Bronchial epithelial cell (primary cell): ENCODE measurements at regions not wholly inside any gene's neighbourhood (a gene's known extent, or its start where the extent isn't known, plus 50 kb on each side); places are given as distances from the start of the nearest gene placed in this dataset.

ENCODE experiments used
- DNase-seq: peaks from one replicate; pipeline ENCODE4 v3.0.0-alpha.2; 2010; ENCODE audit warnings: low read depth
- FAIRE-seq: peaks from 2 replicates; lab custom pipeline; 2011; peaks lifted over from hg19 to GRCh38; lab: Jason Lieb, UNC
- H3K27me3 ChIP-seq: 2 replicates; pipeline ENCODE4 v1.5.1; 2011; ENCODE audit warnings: low read length; ENCODE audit not compliant: control insufficient read depth, insufficient read depth
- H3K36me3 ChIP-seq: 2 replicates; pipeline ENCODE4 v1.5.1; 2011; ENCODE audit warnings: low read length; ENCODE audit not compliant: control insufficient read depth, insufficient read depth
- H3K4me3 ChIP-seq: 2 replicates; pipeline ENCODE4 v1.5.1; 2011; ENCODE audit warnings: mild to moderate bottlenecking, low read depth, low read length, control low read depth
- TF ChIP-seq, protein P1 (sequence below): IDR thresholded peaks from 2 replicates; pipeline ENCODE4 v1.5.1; 2011; ENCODE audit warnings: mild to moderate bottlenecking, moderate library complexity, low read length, control low read depth, inconsistent platforms; ENCODE audit not compliant: insufficient read depth, severe bottlenecking

GRCh38 chr3:117126460-117126859 lies 416.9 kb downstream of the TUSC7 start:
- TF ChIP-seq, protein P1, sequence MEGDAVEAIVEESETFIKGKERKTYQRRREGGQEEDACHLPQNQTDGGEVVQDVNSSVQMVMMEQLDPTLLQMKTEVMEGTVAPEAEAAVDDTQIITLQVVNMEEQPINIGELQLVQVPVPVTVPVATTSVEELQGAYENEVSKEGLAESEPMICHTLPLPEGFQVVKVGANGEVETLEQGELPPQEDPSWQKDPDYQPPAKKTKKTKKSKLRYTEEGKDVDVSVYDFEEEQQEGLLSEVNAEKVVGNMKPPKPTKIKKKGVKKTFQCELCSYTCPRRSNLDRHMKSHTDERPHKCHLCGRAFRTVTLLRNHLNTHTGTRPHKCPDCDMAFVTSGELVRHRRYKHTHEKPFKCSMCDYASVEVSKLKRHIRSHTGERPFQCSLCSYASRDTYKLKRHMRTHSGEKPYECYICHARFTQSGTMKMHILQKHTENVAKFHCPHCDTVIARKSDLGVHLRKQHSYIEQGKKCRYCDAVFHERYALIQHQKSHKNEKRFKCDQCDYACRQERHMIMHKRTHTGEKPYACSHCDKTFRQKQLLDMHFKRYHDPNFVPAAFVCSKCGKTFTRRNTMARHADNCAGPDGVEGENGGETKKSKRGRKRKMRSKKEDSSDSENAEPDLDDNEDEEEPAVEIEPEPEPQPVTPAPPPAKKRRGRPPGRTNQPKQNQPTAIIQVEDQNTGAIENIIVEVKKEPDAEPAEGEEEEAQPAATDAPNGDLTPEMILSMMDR, result no peak
- Histone ChIP-seq H3K4me3 (no peak overlapping the region), H3K27me3 (peaks cover 2% of the 10 kb centered on the region), H3K36me3 (no peaks in the 10 kb centered on the region)
- FAIRE-seq, result no peak
- no peak for DNase-seq

DNA sequence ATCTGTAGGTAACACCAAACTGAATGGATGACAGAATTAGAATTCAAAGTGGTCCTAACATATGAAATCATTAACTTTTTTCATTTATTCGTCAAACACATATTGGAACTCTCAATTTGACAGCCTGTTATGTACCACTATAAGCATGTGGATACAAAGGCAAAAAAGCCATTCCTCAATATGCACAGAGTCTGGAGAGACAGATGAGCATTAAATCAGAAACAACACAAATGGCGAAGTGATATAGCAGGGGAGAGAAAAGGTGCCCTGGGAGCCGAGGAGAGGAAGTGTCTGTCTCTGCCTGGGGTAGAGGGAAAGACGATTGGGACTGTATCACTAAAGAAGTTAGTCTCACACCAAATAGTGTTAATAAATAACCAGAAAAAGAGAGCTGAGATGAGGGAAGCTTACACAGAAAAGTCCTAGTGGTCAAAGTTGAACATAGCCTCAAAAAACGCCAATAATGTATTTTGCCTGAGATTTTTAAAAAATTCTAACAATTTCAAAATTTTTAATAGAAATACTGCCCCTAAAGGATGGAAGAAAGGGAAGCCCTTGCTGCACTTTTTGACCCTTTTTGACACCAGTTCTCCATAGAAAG lies 417.5 kb downstream of the TUSC7 start:
- TF ChIP-seq, protein P1, result no peak
- H3K4me3 ChIP-seq, result no peak overlapping the region
- peaks cover 2% of the 10 kb centered on the region for H3K27me3 ChIP-seq
- DNase-seq (no peak), FAIRE-seq (no peak)
- no peaks in the 10 kb centered on the region for H3K36me3 ChIP-seq

GRCh38 chr3:117128133-117128532 lies 418.6 kb downstream of the TUSC7 start:
- FAIRE-seq (no peak), DNase-seq (no peak)
- TF ChIP-seq, protein P1, result no peak
- H3K4me3 ChIP-seq, result no peak overlapping the region
- no peaks in the 10 kb centered on the region for H3K36me3 ChIP-seq
- H3K27me3 ChIP-seq, result peaks cover 2% of the 10 kb centered on the region

DNA sequence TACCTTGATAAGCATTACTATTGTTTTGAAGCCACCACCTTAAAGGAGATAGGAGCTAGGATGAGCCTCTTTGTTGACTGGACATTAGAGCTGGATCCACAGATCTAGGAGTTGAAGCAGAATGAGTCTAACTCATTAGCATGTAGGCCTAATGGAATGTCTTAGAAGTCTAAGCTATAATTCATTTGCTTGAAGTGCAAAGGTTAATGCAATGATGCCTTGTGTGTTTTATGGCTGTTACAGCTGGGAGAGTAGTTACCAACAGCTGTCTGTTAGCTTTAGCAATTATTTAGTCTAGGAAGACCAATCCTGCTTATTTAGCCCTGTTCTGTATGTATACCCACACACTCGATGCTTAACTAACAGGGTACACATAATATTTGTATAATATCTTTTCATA lies 419.3 kb downstream of the TUSC7 start:
- Histone ChIP-seq H3K36me3 (no peaks in the 10 kb centered on the region), H3K27me3 (peaks cover 2% of the 10 kb centered on the region), H3K4me3 (no peak overlapping the region)
- DNase-seq, result no peak
- FAIRE-seq, result no peak
- TF ChIP-seq, protein P1, result no peak

DNA sequence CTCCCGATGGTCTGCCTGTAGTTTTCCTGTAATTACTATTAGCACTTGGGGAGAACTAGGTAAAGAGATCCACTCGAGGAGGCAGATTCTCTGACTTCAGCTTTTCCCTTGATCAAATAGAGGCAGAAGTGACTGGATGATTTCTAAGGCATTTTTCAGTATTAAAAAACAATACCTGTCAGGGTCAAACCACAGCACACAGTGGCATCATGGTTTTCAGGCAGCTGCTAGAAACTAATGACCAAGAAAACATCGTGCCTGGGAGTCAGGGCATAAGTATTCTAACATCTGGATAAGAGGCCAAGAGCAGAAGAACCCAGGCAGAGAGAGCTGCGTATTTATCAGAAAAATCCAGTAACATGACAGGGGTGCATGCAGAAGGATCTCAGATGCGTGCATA lies 419.9 kb downstream of the TUSC7 start:
- peak; percentile 47 for FAIRE-seq
- no peak for DNase-seq
- no peak overlapping the region for H3K4me3 ChIP-seq

More for the DNA sequence above, 419.9 kb downstream of the TUSC7 start:
- H3K36me3 ChIP-seq, result no peaks in the 10 kb centered on the region
- TF ChIP-seq, protein P1, result no peak
- H3K27me3 ChIP-seq, result peaks cover 2% of the 10 kb centered on the region
